ENCODE measurements at regions not wholly inside any gene's neighbourhood (a gene's known extent, or its start where the extent isn't known, plus 50 kb on each side); places are given as distances from the start of the nearest gene placed in this dataset.

GRCh38 chr5:2022436-2022835 lies 139.7 kb upstream of the IRX4 start:
- no peak overlapping the region for H3K4me3 ChIP-seq
- no peaks in the 10 kb centered on the region for H3K9me3 ChIP-seq
- H3K27ac ChIP-seq = no peak overlapping the region
- no peaks in the 10 kb centered on the region for H3K4me1 ChIP-seq
- TF ChIP-seq CTCF (IDR thresholded peaks at IDR 0.05) = no peak
- no peaks in the 10 kb centered on the region for H3K36me3 ChIP-seq
- H3K9ac ChIP-seq (ENCODE audit: low read depth in 2 of 2, low read length in 2 of 2) = no peak overlapping the region
- H3K27me3 ChIP-seq = no peaks in the 10 kb centered on the region
- intact Hi-C loops (cut with DNase I) = no loop called here
- no peak for DNase-seq

DNA sequence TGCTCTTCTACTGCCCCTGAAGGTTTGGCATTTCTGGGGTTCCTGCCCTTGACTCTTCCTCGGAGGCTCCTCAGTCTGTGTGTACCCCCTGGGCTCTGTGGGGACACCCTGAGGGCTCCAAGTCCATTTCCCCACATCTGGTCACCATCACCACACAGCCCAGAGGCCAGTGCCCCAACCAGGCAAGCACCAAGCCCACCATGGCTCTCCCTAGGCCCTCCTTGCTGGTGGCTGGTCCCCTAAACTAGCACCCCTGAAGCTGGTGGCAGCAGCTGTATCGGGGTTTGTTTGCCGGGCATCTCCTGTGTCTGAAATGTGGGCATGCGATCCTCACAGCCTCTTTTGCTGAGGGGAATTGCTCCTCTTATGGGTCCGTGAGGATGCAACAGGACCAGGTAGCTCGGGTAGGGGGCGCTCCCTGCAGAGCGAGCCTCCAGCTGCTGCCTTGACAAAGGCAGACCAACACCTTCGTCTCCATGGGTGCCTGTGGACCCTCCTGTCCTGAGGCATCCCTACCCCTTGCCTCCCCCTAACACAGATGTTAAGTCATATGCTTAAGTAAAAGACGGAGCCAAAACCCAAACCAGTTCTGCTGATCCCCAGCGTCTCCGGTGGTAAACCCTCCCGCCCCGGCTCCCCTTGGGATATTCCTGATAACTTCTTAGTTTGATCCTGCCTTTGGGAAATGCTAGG lies 138.9 kb upstream of the IRX4 start:
- Histone ChIP-seq H3K27me3 (no peaks in the 10 kb centered on the region), H3K4me3 (no peak overlapping the region), H3K27ac (no peak overlapping the region), H3K4me1 (no peaks in the 10 kb centered on the region), H3K36me3 (no peaks in the 10 kb centered on the region), H3K9me3 (no peaks in the 10 kb centered on the region), H3K9ac (ENCODE audit: low read depth in 2 of 2, low read length in 2 of 2) (no peak overlapping the region)
- no peak for TF ChIP-seq CTCF (IDR thresholded peaks at IDR 0.05)
- intact Hi-C loops (cut with DNase I) = no loop called here
- DNase-seq = no peak

- intact Hi-C loops (cut with DNase I) = no loop called here
- DNase-seq = no peak
- H3K9ac ChIP-seq (ENCODE audit: low read depth in 2 of 2, low read length in 2 of 2) = no peak overlapping the region
- H3K4me3 ChIP-seq = no peak overlapping the region
- H3K27ac ChIP-seq = no peak overlapping the region
- H3K4me1 ChIP-seq = no peaks in the 10 kb centered on the region
- no peaks in the 10 kb centered on the region for H3K9me3 ChIP-seq
- TF ChIP-seq CTCF (IDR thresholded peaks at IDR 0.05) = no peak
- no peaks in the 10 kb centered on the region for H3K36me3 ChIP-seq
- H3K27me3 ChIP-seq = no peaks in the 10 kb centered on the region
Measured at GRCh38 chr5:2020730-2021129, 138.0 kb upstream of the IRX4 start.

DNA sequence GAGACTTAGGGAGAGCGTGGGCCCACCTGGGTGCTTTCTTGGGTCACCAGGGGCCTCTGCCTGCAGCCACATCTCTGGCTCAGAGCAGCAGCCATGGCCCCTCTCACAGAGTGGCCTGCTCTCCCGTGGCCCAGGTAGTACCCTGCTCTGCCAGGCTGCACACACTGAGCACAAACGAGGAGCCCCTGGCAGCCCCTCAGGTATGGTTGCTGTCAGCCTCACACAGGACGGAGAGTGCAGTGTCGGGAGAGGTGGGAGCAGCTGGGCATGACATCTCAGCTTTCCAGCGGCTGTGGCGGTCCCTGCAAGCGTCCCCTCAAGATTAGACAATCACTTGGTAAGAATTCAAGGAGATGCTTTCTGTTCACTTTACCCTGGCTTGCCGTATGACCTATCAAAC lies 137.0 kb upstream of the IRX4 start:
- Histone ChIP-seq H3K27me3 (no peaks in the 10 kb centered on the region), H3K9me3 (no peaks in the 10 kb centered on the region), H3K4me3 (no peak overlapping the region), H3K27ac (no peak overlapping the region), H3K4me1 (no peaks in the 10 kb centered on the region), H3K9ac (ENCODE audit: low read depth in 2 of 2, low read length in 2 of 2) (no peak overlapping the region), H3K36me3 (no peaks in the 10 kb centered on the region)
- no peak for DNase-seq
- intact Hi-C loops (cut with DNase I) = loop anchor here (10.0 kb wide), 1 partner anchor 255 kb away; no protein-coding TSS in a partner anchor
- no peak for TF ChIP-seq CTCF (IDR thresholded peaks at IDR 0.05)

DNA sequence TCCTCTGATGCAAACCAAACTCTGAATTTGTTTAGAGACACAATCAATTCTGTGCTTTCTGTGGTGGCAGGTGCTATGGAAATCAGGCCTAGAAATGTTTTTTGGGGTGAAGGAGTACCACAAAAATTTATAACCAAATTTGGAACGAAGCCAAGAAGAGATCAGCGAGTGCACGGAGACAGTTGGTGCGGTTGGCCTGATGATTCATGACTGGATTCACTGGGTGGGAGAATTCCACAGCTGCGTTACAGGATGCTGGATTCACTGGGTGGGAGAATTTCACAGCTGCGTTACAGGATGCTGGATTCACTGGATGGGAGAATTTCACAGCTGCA lies 135.6 kb upstream of the IRX4 start:
- H3K27me3 ChIP-seq = no peaks in the 10 kb centered on the region
- intact Hi-C loops (cut with DNase I) = loop anchor here (10.0 kb wide), 1 partner anchor 254 kb away; no protein-coding TSS in a partner anchor
- no peak overlapping the region for H3K27ac ChIP-seq
- DNase-seq = no peak
- H3K9me3 ChIP-seq = no peaks in the 10 kb centered on the region
- H3K4me3 ChIP-seq = no peak overlapping the region
- no peaks in the 10 kb centered on the region for H3K4me1 ChIP-seq
- no peak overlapping the region for H3K9ac ChIP-seq (ENCODE audit: low read depth in 2 of 2, low read length in 2 of 2)
- H3K36me3 ChIP-seq = no peaks in the 10 kb centered on the region
- no peak for TF ChIP-seq CTCF (IDR thresholded peaks at IDR 0.05)

Measured in colonic mucosa (tissue), 4 donors.